H1 (cell line): ENCODE measurements at regions not wholly inside any gene's neighbourhood (a gene's known extent, or its start where the extent isn't known, plus 50 kb on each side); places are given as distances from the start of the nearest gene placed in this dataset.

Source experiments
- CTCF ChIA-PET: fragments of 300-600 bp; sonication (Branson Sonifier 250); formaldehyde crosslinking; loops from one replicate; lab custom pipeline; 2021; ENCODE audit not compliant: partially characterized antibody; lab: Charles Lee
- POLR2A ChIA-PET: fragments of 300-600 bp; sonication (Branson Sonifier 250); formaldehyde crosslinking; loops from one replicate; lab custom pipeline; 2021; ENCODE audit warnings: inconsistent platforms; ENCODE audit not compliant: partially characterized antibody; lab: Charles Lee
- DNase-seq, 2 experiments: peaks; one replicate each; pipeline versions ENCODE4 v3.0.0 to v3.0.0-alpha.2; 2010 to 2022; ENCODE audit warnings: low spot score in 2 of 2, low read depth in 1 of 2, mixed read lengths in 1 of 2
- FAIRE-seq: peaks from 2 replicates; lab custom pipeline; 2011; peaks lifted over from hg19 to GRCh38; lab: Jason Lieb, UNC
- H2AFZ ChIP-seq: 2 replicates; pipeline ENCODE4 v1.8.1; 2012; ENCODE audit warnings: low read length, inconsistent platforms
- H2AK5ac ChIP-seq: 2 replicates; pipeline ENCODE4 v1.6.1; 2013; ENCODE audit warnings: low read depth, low read length
- H2BK120ac ChIP-seq: replicated peaks from 2 replicates; pipeline ENCODE3; 2013; ENCODE audit warnings: low read depth, low read length, inconsistent platforms
- H2BK12ac ChIP-seq: 2 replicates; pipeline ENCODE4 v1.6.1; 2013; ENCODE audit warnings: low read depth, low read length
- H2BK15ac ChIP-seq: 2 replicates; pipeline ENCODE4 v1.6.1; 2013; ENCODE audit warnings: low read length
- H2BK20ac ChIP-seq: 2 replicates; pipeline ENCODE4 v1.6.1; 2013; ENCODE audit warnings: low read length
- H2BK5ac ChIP-seq: 2 replicates; pipeline ENCODE4 v1.6.1; 2013; ENCODE audit warnings: low read depth, low read length
- H3K14ac ChIP-seq: 2 replicates; pipeline ENCODE4 v1.6.1; 2013; ENCODE audit warnings: inconsistent platforms; ENCODE audit not compliant: insufficient read length
- H3K18ac ChIP-seq: 2 replicates; pipeline ENCODE4 v1.6.1; 2013; ENCODE audit warnings: low read length; ENCODE audit errors: extremely low read depth
- H3K23ac ChIP-seq: 2 replicates; pipeline ENCODE4 v1.6.1; 2013; ENCODE audit warnings: inconsistent platforms; ENCODE audit not compliant: insufficient read length
- H3K23me2 ChIP-seq: 2 replicates; pipeline ENCODE4 v1.6.1; 2013; ENCODE audit warnings: low read depth, low read length
- H3K27ac ChIP-seq: 2 replicates; pipeline ENCODE4 v1.6.1; 2011; ENCODE audit warnings: low read depth, low read length, inconsistent platforms
- H3K27me3 ChIP-seq, 4 experiments: replicated peaks in 1 of 4; 1 replicate in 1 of 4; 2 replicates in 3 of 4; pipeline versions ENCODE4 v1.6.1 to v1.8.1; 2011 to 2013; ENCODE audit warnings: low read length in 3 of 4, mild to moderate bottlenecking in 3 of 4, inconsistent platforms in 2 of 4, mixed read lengths in 2 of 4, moderate library complexity in 1 of 4; ENCODE audit not compliant: control insufficient read depth in 3 of 4, insufficient read depth in 3 of 4; ENCODE audit errors: extremely low read depth in 1 of 4
- H3K36me3 ChIP-seq, 4 experiments: 2 replicates each; pipeline versions ENCODE4 v1.6.1 to v1.8.1; 2011 to 2013; ENCODE audit warnings: mild to moderate bottlenecking in 4 of 4, low read length in 3 of 4, moderate library complexity in 2 of 4, control low read depth in 1 of 4, inconsistent platforms in 1 of 4; ENCODE audit not compliant: insufficient read depth in 4 of 4, control insufficient read depth in 2 of 4
- H3K4ac ChIP-seq: replicated peaks from 2 replicates; pipeline ENCODE3; 2013; ENCODE audit warnings: low read length, low read depth, mixed read lengths, inconsistent platforms; ENCODE audit not compliant: insufficient read length
- H3K4me1 ChIP-seq, 4 experiments: replicated peaks in 1 of 4; 1 replicate in 1 of 4; 2 replicates in 3 of 4; pipeline versions ENCODE4 v1.6.1 to v1.8.1; 2011 to 2013; ENCODE audit warnings: low read length in 3 of 4, inconsistent platforms in 2 of 4, mixed read lengths in 1 of 4; ENCODE audit not compliant: insufficient read depth in 4 of 4, control insufficient read depth in 3 of 4
- H3K4me2 ChIP-seq, 2 experiments: 2 replicates each; pipeline versions ENCODE4 v1.6.1 to v1.8.1; 2011 to 2013; ENCODE audit warnings: low read depth in 2 of 2, low read length in 2 of 2, control low read depth in 1 of 2, inconsistent platforms in 1 of 2, mild to moderate bottlenecking in 1 of 2; ENCODE audit not compliant: insufficient read depth in 1 of 2
- H3K4me3 ChIP-seq, 4 experiments: fragments of 200-600, 300-600 bp in 1 of 4; sonication (generic), shearing (Covaris generic), sonication (Bioruptor Twin) in 1 of 4; 2 replicates each; pipeline versions ENCODE4 v1.5.1 to v1.8.1; 2011 to 2016; ENCODE audit warnings: low read length in 4 of 4, low read depth in 3 of 4, control low read depth in 2 of 4, inconsistent platforms in 2 of 4, mild to moderate bottlenecking in 2 of 4, mixed read lengths in 1 of 4, moderate library complexity in 1 of 4; ENCODE audit not compliant: insufficient read depth in 2 of 4; ENCODE audit errors: extremely low read depth in 1 of 4
- H3K56ac ChIP-seq: replicated peaks from 2 replicates; pipeline ENCODE3; 2013; ENCODE audit warnings: low read depth, mild to moderate bottlenecking, mixed read lengths, low read length, inconsistent platforms; ENCODE audit not compliant: insufficient read length
- H3K79me1 ChIP-seq: 2 replicates; pipeline ENCODE4 v1.6.1; 2013; ENCODE audit warnings: low read depth, low read length, control low read depth
- H3K79me2 ChIP-seq, 2 experiments: 2 replicates each; pipeline versions ENCODE4 v1.6.1 to v1.8.1; 2012 to 2013; ENCODE audit warnings: low read length in 2 of 2, mild to moderate bottlenecking in 2 of 2, inconsistent platforms in 1 of 2; ENCODE audit not compliant: insufficient read depth in 2 of 2, control insufficient read depth in 1 of 2
- H3K9ac ChIP-seq, 4 experiments: replicated peaks in 1 of 4; 1 replicate in 1 of 4; 2 replicates in 3 of 4; pipeline versions ENCODE4 v1.6.1 to v1.8.1; 2011 to 2013; ENCODE audit warnings: low read depth in 3 of 4, low read length in 3 of 4, control low read depth in 2 of 4, mild to moderate bottlenecking in 2 of 4, moderate library complexity in 2 of 4, inconsistent platforms in 1 of 4; ENCODE audit errors: extremely low read depth in 1 of 4
- H3K9me3 ChIP-seq, 2 experiments: 2 replicates each; pipeline versions ENCODE4 v1.6.1 to v1.8.1; 2012 to 2013; ENCODE audit warnings: mild to moderate bottlenecking in 2 of 2, moderate library complexity in 2 of 2, control low read depth in 1 of 2, inconsistent platforms in 1 of 2, low read depth in 1 of 2, low read length in 1 of 2, mixed read lengths in 1 of 2; ENCODE audit not compliant: insufficient read depth in 2 of 2
- H4K20me1 ChIP-seq, 2 experiments: replicated peaks in 1 of 2; 2 replicates each; pipeline versions ENCODE3 to v1.8.1; 2011 to 2013; ENCODE audit warnings: inconsistent platforms in 2 of 2, low read length in 2 of 2, mild to moderate bottlenecking in 1 of 2; ENCODE audit not compliant: insufficient read depth in 2 of 2, control insufficient read depth in 1 of 2
- H4K5ac ChIP-seq: 2 replicates; pipeline ENCODE4 v1.6.1; 2013; ENCODE audit warnings: low read length, low read depth, mixed read lengths, inconsistent platforms; ENCODE audit not compliant: insufficient read length
- H4K8ac ChIP-seq: 2 replicates; pipeline ENCODE4 v1.8.0; 2013; ENCODE audit warnings: mild to moderate bottlenecking, moderate library complexity, low read length, inconsistent platforms; ENCODE audit not compliant: insufficient read depth; ENCODE audit errors: extremely low read depth
- H4K91ac ChIP-seq: replicated peaks from 2 replicates; pipeline ENCODE3; 2013; ENCODE audit warnings: low read length, mixed read lengths, inconsistent platforms; ENCODE audit not compliant: insufficient read length
- FOSL1 ChIP-seq: IDR thresholded peaks from 2 replicates; pipeline ENCODE4 v1.6.1; 2011; ENCODE audit warnings: mild to moderate bottlenecking, low read depth, low read length, moderate library complexity; ENCODE audit not compliant: insufficient read depth
- MAX ChIP-seq: IDR thresholded peaks from 2 replicates; pipeline ENCODE4 v1.6.1; 2012; ENCODE audit warnings: inconsistent platforms
- PHF8 ChIP-seq: fragments of 200-600 bp; sonication (generic); conservative IDR thresholded peaks from 2 replicates; pipeline ENCODE4 v1.7.1; 2012; ENCODE audit warnings: low read depth, mild to moderate bottlenecking, inconsistent platforms, low read length, moderate library complexity
- POLR2AphosphoS5 ChIP-seq: IDR thresholded peaks from 2 replicates; pipeline ENCODE4 v1.6.1; 2011; ENCODE audit warnings: low read depth, low read length
- SP1 ChIP-seq: IDR thresholded peaks from 2 replicates; pipeline ENCODE4 v1.6.1; 2011; ENCODE audit warnings: low read depth, low read length
- SRF ChIP-seq: IDR thresholded peaks from 2 replicates; pipeline ENCODE4 v1.6.1; 2011; ENCODE audit warnings: mild to moderate bottlenecking, low read depth, low read length, moderate library complexity
- TCF12 ChIP-seq: IDR thresholded peaks from 2 replicates; pipeline ENCODE4 v1.6.1; 2011; ENCODE audit warnings: low read depth, mild to moderate bottlenecking, low read length
- TEAD4 ChIP-seq: IDR thresholded peaks from 2 replicates; pipeline ENCODE4 v1.6.1; 2012; ENCODE audit warnings: low read depth, low read length, inconsistent platforms, mixed read lengths
- WGBS, 2 experiments: shearing (Covaris generic) in 1 of 2; methylation state at CpG; one replicate each; pipeline versions ENCODE4 v1.1.6 to v1.1.7; 2013 to 2015; ENCODE audit warnings: low lambda C conversion rate in 2 of 2, mixed read lengths in 2 of 2, inconsistent platforms in 1 of 2, low coverage in 1 of 2, missing lambda C conversion rate in 1 of 2; ENCODE audit not compliant: insufficient replicate concordance in 2 of 2, insufficient coverage in 1 of 2, insufficient read length in 1 of 2; ENCODE audit errors: extremely low coverage in 1 of 2, missing lambda C conversion rate in 1 of 2; 5-methylcytosine and 5-hydroxymethylcytosine counted together
- TF ChIP-seq, protein P1 (sequence below), 3 experiments: IDR thresholded peaks; 1 replicate in 2 of 3; 2 replicates in 1 of 3; pipeline versions ENCODE4 v1.5.1 to v1.6.1; 2011; ENCODE audit warnings: low read length in 3 of 3, mild to moderate bottlenecking in 3 of 3, inconsistent platforms in 2 of 3, low read depth in 1 of 3, moderate library complexity in 1 of 3; ENCODE audit not compliant: insufficient read depth in 1 of 3; ENCODE audit errors: control extremely low read depth in 1 of 3

- H3K79me2 ChIP-seq = no peaks in the 10 kb centered on the region
- no peak overlapping the region for H3K56ac ChIP-seq
- no peak overlapping the region for H2BK20ac ChIP-seq
- TF ChIP-seq, protein P1, sequence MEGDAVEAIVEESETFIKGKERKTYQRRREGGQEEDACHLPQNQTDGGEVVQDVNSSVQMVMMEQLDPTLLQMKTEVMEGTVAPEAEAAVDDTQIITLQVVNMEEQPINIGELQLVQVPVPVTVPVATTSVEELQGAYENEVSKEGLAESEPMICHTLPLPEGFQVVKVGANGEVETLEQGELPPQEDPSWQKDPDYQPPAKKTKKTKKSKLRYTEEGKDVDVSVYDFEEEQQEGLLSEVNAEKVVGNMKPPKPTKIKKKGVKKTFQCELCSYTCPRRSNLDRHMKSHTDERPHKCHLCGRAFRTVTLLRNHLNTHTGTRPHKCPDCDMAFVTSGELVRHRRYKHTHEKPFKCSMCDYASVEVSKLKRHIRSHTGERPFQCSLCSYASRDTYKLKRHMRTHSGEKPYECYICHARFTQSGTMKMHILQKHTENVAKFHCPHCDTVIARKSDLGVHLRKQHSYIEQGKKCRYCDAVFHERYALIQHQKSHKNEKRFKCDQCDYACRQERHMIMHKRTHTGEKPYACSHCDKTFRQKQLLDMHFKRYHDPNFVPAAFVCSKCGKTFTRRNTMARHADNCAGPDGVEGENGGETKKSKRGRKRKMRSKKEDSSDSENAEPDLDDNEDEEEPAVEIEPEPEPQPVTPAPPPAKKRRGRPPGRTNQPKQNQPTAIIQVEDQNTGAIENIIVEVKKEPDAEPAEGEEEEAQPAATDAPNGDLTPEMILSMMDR (IDR thresholded peaks at IDR 0.05; ENCODE audit: control extremely low read depth in 1 of 3, insufficient read depth in 1 of 3, low read depth in 1 of 3, low read length in 3 of 3) = no peak
- no peak for TF ChIP-seq MAX
- no peak for TF ChIP-seq PHF8
- TF ChIP-seq SP1 = no peak
- TF ChIP-seq FOSL1 = no peak
- no peak for TF ChIP-seq TCF12
- no peak for TF ChIP-seq SRF
- no peak for TF ChIP-seq TEAD4
- no peak for TF ChIP-seq POLR2AphosphoS5
- TF ChIP-seq, all 59 proteins: peak for 0
- Histone ChIP-seq H2BK5ac (no peak overlapping the region), H3K36me3 (no peaks in the 10 kb centered on the region), H2AK5ac (no peak overlapping the region), H4K20me1 (no peaks in the 10 kb centered on the region), H3K23ac (no peak overlapping the region), H3K4me3 (no peak overlapping the region), H3K18ac (no peak overlapping the region), H2BK15ac (no peak overlapping the region), H3K4ac (no peak overlapping the region), H3K4me1 (peaks cover 0 to 4% (median 0%) of the 10 kb centered on the region in 4 experiments; a peak in 2 of 7 replicates), H3K4me2 (no peak overlapping the region), H3K27me3 (no peaks in the 10 kb centered on the region), H3K79me1 (no peaks in the 10 kb centered on the region), H4K8ac (no peak overlapping the region), H3K23me2 (no peaks in the 10 kb centered on the region), H3K9ac (no peak overlapping the region), H3K14ac (no peak overlapping the region), H2AFZ (no peak overlapping the region), H3K27ac (no peak overlapping the region), H4K91ac (no peak overlapping the region), H4K5ac (no peak overlapping the region), H3K9me3 (no peaks in the 10 kb centered on the region), H2BK12ac (no peak overlapping the region; the same call in 1 of the 2 replicates), H2BK120ac (no peak overlapping the region)
- CTCF ChIA-PET = interaction anchor here (1.2 to 1.3 kb wide), 2 partner anchors 9 to 23 kb away, joined by 3 to 4 read pairs; no protein-coding TSS in a partner anchor
- WGBS, 2 experiments = 98% methylated on average over 3 of the region's 3 CpGs; no CpG with 5 or more reads in 1 of the 2 experiments
- no peak for DNase-seq
- FAIRE-seq = no peak
- POLR2A ChIA-PET = no interaction called here
These were observed 923.5 kb downstream of the BCL11B start for GRCh38 chr14:98348505-98348904.
